Fibroblast of lung (primary cell): ENCODE measurements at regions not wholly inside any gene's neighbourhood (a gene's known extent, or its start where the extent isn't known, plus 50 kb on each side); places are given as distances from the start of the nearest gene placed in this dataset.

ENCODE experiments used
- CTCF ChIP-seq, 2 donors: IDR thresholded peaks in 1 of 2; conservative IDR thresholded peaks in 1 of 2; 1 replicate in 1 of 2; 2 replicates in 1 of 2; pipeline ENCODE4 v1.5.1; 2011 to 2012; ENCODE audit warnings: low read length in 2 of 2, control low read depth in 1 of 2, inconsistent platforms in 1 of 2, low read depth in 1 of 2, mild to moderate bottlenecking in 1 of 2
- EZH2 ChIP-seq: IDR thresholded peaks from 2 replicates; pipeline ENCODE4 v1.5.1; 2012; ENCODE audit warnings: low read length, control low read depth, mild to moderate bottlenecking; ENCODE audit errors: missing control alignments

DNA sequence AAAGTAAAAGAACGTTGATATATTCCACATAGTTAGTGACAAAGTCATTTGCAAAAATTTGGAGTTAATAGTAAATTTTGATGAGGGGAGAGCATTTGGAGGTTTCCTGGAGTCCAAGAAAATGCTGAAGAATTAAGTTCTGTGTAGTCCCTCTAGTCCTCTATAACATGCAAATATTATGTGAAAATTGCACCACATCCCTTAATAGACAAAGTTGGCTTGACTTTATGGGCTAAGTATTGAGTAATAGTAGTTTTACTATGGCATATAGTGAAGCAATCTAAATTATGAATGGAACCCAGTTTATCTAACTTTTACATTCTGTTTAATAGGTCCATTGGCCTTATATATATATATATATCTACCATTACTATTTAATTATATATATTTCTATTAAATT is 66.4 kb upstream of the DCN start:
- no peak for TF ChIP-seq CTCF (conservative IDR thresholded peaks at IDR 0.05 in 1 of 2, IDR thresholded peaks at IDR 0.05 in 1 of 2; ENCODE audit: low read depth in 1 of 2, low read length in 2 of 2)
- no peak for TF ChIP-seq EZH2
